ENCODE measurements at regions not wholly inside any gene's neighbourhood (a gene's known extent, or its start where the extent isn't known, plus 50 kb on each side); places are given as distances from the start of the nearest gene placed in this dataset.

DNA sequence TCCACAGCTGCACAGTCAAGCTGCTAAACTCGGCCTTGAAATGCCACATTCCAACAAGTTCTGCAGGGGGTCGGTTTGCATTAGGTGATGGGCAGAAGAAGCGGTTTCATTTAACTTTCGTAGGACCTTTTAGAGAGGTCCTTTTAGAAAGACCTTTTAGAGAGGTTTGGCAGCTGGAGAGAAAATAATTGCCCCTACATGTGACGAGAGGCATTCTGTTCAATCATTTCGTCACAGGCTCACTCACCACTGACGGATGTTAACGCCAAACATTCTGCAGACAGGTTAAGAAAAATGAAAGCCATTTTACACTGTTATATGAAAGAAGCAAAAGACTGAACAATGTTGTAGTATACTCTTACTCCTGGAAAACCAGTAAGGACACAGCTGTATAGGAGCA is 76.5 kb upstream of the ZNF423 start:
- H3K27ac ChIP-seq (ENCODE audit: low read depth, low read length, poor library complexity, severe bottlenecking), result no peak overlapping the region
- no peaks in the 10 kb centered on the region for H3K36me3 ChIP-seq (ENCODE audit: insufficient read depth, low read length, poor library complexity, severe bottlenecking)
- H3K4me1 ChIP-seq (ENCODE audit: insufficient read depth, low read length, poor library complexity, severe bottlenecking), result no peaks in the 10 kb centered on the region
- no peaks in the 10 kb centered on the region for H3K9me3 ChIP-seq (ENCODE audit: low read depth, low read length, poor library complexity, severe bottlenecking)
- no TSS peak for BruUV-seq (replicated peaks)
- no peak for DNase-seq (ENCODE audit: low spot score)
- no peak for TF ChIP-seq EZH2 (IDR thresholded peaks at IDR 0.05; ENCODE audit: borderline replicate concordance, low read depth, low read length, poor library complexity, severe bottlenecking)
- TF ChIP-seq, protein P1, sequence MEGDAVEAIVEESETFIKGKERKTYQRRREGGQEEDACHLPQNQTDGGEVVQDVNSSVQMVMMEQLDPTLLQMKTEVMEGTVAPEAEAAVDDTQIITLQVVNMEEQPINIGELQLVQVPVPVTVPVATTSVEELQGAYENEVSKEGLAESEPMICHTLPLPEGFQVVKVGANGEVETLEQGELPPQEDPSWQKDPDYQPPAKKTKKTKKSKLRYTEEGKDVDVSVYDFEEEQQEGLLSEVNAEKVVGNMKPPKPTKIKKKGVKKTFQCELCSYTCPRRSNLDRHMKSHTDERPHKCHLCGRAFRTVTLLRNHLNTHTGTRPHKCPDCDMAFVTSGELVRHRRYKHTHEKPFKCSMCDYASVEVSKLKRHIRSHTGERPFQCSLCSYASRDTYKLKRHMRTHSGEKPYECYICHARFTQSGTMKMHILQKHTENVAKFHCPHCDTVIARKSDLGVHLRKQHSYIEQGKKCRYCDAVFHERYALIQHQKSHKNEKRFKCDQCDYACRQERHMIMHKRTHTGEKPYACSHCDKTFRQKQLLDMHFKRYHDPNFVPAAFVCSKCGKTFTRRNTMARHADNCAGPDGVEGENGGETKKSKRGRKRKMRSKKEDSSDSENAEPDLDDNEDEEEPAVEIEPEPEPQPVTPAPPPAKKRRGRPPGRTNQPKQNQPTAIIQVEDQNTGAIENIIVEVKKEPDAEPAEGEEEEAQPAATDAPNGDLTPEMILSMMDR (conservative IDR thresholded peaks at IDR 0.05; ENCODE audit: low read depth, low read length), result no peak
- no peak overlapping the region for H3K4me3 ChIP-seq (ENCODE audit: low read depth, low read length, poor library complexity, severe bottlenecking)
- H3K27me3 ChIP-seq (replicated peaks; ENCODE audit: insufficient read depth, low read depth, low read length, poor library complexity), result no peaks in the 10 kb centered on the region
- POLR2A ChIA-PET (ENCODE audit: low non-redundant PET), result no interaction called here
- CTCF ChIA-PET, result no interaction called here
- intact Hi-C loops (cut with micrococcal nuclease; ENCODE audit: unreplicated experiment), result no loop called here

DNA sequence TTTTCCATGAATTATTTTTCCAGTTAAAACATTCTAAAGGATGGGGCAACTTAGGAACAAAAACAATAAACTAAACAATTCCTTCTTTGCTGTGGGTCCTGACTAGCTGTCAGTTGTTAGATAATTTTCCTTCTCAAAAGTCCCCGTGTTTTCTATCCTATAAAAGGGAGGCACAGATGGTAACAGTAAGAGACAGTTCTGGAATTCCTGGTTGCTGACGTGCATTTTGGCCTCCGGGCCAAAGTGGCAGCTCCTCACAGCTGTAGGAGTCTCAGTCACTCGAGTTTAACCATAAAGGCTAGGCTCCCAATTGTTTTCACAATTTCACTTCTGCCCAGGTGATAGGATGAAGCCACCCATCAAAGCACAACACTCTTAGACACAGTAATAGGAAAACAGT is 77.0 kb upstream of the ZNF423 start:
- ChIA-PET CTCF (no interaction called here), POLR2A (ENCODE audit: low non-redundant PET) (no interaction called here)
- Histone ChIP-seq H3K27me3 (replicated peaks; ENCODE audit: insufficient read depth, low read depth, low read length, poor library complexity) (no peaks in the 10 kb centered on the region), H3K9me3 (ENCODE audit: low read depth, low read length, poor library complexity, severe bottlenecking) (no peaks in the 10 kb centered on the region), H3K4me1 (ENCODE audit: insufficient read depth, low read length, poor library complexity, severe bottlenecking) (no peaks in the 10 kb centered on the region), H3K27ac (ENCODE audit: low read depth, low read length, poor library complexity, severe bottlenecking) (no peak overlapping the region), H3K4me3 (ENCODE audit: low read depth, low read length, poor library complexity, severe bottlenecking) (no peak overlapping the region), H3K36me3 (ENCODE audit: insufficient read depth, low read length, poor library complexity, severe bottlenecking) (no peaks in the 10 kb centered on the region)
- BruUV-seq (replicated peaks), result no TSS peak
- no peak for DNase-seq (ENCODE audit: low spot score)
- no peak for TF ChIP-seq EZH2 (IDR thresholded peaks at IDR 0.05; ENCODE audit: borderline replicate concordance, low read depth, low read length, poor library complexity, severe bottlenecking)
- TF ChIP-seq, protein P1 (conservative IDR thresholded peaks at IDR 0.05; ENCODE audit: low read depth, low read length), result no peak
- intact Hi-C loops (cut with micrococcal nuclease; ENCODE audit: unreplicated experiment), result no loop called here

DNA sequence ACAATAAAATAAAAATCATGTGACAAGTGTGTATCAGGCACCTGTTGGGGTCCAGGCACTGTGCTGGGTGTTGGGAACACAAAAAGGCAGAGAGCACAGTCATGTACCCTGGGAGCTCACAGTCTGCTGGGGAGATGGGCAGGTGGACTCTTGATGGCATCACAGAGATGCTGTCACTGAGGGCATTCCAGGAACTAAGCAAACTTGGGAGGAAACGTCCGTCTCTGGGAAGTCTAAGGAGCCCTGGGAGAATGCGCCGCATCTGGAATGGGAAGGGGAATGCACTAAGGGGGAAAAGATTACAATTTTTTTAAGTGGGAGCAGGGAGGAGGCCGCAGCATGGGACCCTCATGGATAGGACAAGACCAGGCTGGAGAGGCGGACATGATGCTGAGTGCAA is 80.9 kb upstream of the ZNF423 start:
- Histone ChIP-seq H3K4me3 (ENCODE audit: low read depth, low read length, poor library complexity, severe bottlenecking) (no peak overlapping the region), H3K27ac (ENCODE audit: low read depth, low read length, poor library complexity, severe bottlenecking) (no peak overlapping the region), H3K27me3 (replicated peaks; ENCODE audit: insufficient read depth, low read depth, low read length, poor library complexity) (no peaks in the 10 kb centered on the region), H3K4me1 (ENCODE audit: insufficient read depth, low read length, poor library complexity, severe bottlenecking) (no peaks in the 10 kb centered on the region), H3K36me3 (ENCODE audit: insufficient read depth, low read length, poor library complexity, severe bottlenecking) (no peaks in the 10 kb centered on the region), H3K9me3 (ENCODE audit: low read depth, low read length, poor library complexity, severe bottlenecking) (no peaks in the 10 kb centered on the region)
- ChIA-PET POLR2A (ENCODE audit: low non-redundant PET) (no interaction called here), CTCF (no interaction called here)
- intact Hi-C loops (cut with micrococcal nuclease; ENCODE audit: unreplicated experiment), result no loop called here
- TF ChIP-seq, protein P1 (conservative IDR thresholded peaks at IDR 0.05; ENCODE audit: low read depth, low read length), result no peak
- no peak for TF ChIP-seq EZH2 (IDR thresholded peaks at IDR 0.05; ENCODE audit: borderline replicate concordance, low read depth, low read length, poor library complexity, severe bottlenecking)
- no TSS peak for BruUV-seq (replicated peaks)
- no peak for DNase-seq (ENCODE audit: low spot score)
